Breast epithelium (tissue), 3 donors: ENCODE measurements at regions not wholly inside any gene's neighbourhood (a gene's known extent, or its start where the extent isn't known, plus 50 kb on each side); places are given as distances from the start of the nearest gene placed in this dataset.

ENCODE experiments used
- POLR2A ChIP-seq: fragments of 450-650 bp; IDR thresholded peaks from one replicate; pipeline ENCODE4 v1.6.1; 2016; ENCODE audit warnings: antibody characterized with exemption, mild to moderate bottlenecking, moderate library complexity
- TF ChIP-seq, protein P1 (sequence below), 3 donors: fragments of 450-650 bp; IDR thresholded peaks; one replicate each; pipeline ENCODE4 v1.5.1; 2016 to 2017; ENCODE audit warnings: antibody characterized with exemption in 3 of 3, mild to moderate bottlenecking in 3 of 3, moderate library complexity in 3 of 3

DNA sequence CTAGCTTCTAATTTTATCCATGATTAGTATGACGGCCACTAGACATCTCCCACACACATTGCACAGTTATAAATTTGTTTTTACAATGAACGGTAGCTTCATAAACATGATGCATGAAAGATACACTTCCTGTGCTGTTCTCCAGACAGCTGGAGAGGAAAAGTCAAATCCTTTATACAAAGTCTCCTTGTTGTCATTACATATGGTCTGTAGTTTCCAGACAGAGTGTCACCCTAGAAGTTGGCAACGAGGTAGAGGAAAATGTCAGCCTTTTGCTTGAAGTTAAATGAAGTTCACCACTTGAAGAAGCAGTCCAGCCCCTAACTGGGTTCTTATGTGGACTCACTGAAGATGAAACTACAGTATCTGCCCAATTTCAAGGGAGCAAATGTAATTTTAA, 253.0 kb upstream of the P2RY1 start:
- TF ChIP-seq, protein P1, sequence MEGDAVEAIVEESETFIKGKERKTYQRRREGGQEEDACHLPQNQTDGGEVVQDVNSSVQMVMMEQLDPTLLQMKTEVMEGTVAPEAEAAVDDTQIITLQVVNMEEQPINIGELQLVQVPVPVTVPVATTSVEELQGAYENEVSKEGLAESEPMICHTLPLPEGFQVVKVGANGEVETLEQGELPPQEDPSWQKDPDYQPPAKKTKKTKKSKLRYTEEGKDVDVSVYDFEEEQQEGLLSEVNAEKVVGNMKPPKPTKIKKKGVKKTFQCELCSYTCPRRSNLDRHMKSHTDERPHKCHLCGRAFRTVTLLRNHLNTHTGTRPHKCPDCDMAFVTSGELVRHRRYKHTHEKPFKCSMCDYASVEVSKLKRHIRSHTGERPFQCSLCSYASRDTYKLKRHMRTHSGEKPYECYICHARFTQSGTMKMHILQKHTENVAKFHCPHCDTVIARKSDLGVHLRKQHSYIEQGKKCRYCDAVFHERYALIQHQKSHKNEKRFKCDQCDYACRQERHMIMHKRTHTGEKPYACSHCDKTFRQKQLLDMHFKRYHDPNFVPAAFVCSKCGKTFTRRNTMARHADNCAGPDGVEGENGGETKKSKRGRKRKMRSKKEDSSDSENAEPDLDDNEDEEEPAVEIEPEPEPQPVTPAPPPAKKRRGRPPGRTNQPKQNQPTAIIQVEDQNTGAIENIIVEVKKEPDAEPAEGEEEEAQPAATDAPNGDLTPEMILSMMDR (IDR thresholded peaks at IDR 0.05) = no peak
- TF ChIP-seq POLR2A = no peak
